GM12878 (cell line): ENCODE measurements at regions not wholly inside any gene's neighbourhood (a gene's known extent, or its start where the extent isn't known, plus 50 kb on each side); places are given as distances from the start of the nearest gene placed in this dataset.

ENCODE experiments used
- ATF7 ChIP-seq: fragments of 450-650 bp; IDR thresholded peaks from 2 replicates; pipeline ENCODE4 v1.6.1; 2016; ENCODE audit warnings: low read depth, mild to moderate bottlenecking
- CEBPB ChIP-seq, 2 experiments: fragments of 150-350 bp in 1 of 2; IDR thresholded peaks; 2 replicates each; pipeline ENCODE4 v1.6.1; 2012 to 2014; ENCODE audit warnings: low read depth in 2 of 2, low read length in 2 of 2, borderline replicate concordance in 1 of 2, inconsistent platforms in 1 of 2
- CHD2 ChIP-seq: IDR thresholded peaks from 2 replicates; pipeline ENCODE4 v1.6.1; 2011; ENCODE audit warnings: low read depth, low read length, improper control_type of control experiment, borderline replicate concordance
- EZH2 ChIP-seq: IDR thresholded peaks from 2 replicates; pipeline ENCODE4 v1.6.1; 2012; ENCODE audit warnings: low read depth, mild to moderate bottlenecking, control low read depth, inconsistent platforms, low read length, borderline replicate concordance; ENCODE audit not compliant: control insufficient read depth
- IRF4 ChIP-seq: IDR thresholded peaks from 2 replicates; pipeline ENCODE4 v1.6.1; 2011; ENCODE audit warnings: low read depth, low read length
- JUND ChIP-seq: IDR thresholded peaks from 2 replicates; pipeline ENCODE4 v1.6.1; 2012; ENCODE audit warnings: low read depth, mild to moderate bottlenecking, low read length, improper control_type of control experiment, moderate library complexity
- POLR2A ChIP-seq: IDR thresholded peaks from 2 replicates; pipeline ENCODE4 v1.6.1; 2011; ENCODE audit warnings: low read depth, mild to moderate bottlenecking, low read length
- SRF ChIP-seq, 2 experiments: IDR thresholded peaks; 2 replicates each; pipeline ENCODE4 v1.6.1; 2011; ENCODE audit warnings: low read depth in 2 of 2, low read length in 2 of 2, mild to moderate bottlenecking in 1 of 2, moderate library complexity in 1 of 2
- SUZ12 ChIP-seq: fragments of 200-600 bp; sonication (generic); IDR thresholded peaks from one replicate; pipeline ENCODE4 v1.6.1; 2018; ENCODE audit warnings: antibody characterized with exemption, mild to moderate bottlenecking; ENCODE audit not compliant: unreplicated experiment
- TF ChIP-seq, protein P1 (sequence below): IDR thresholded peaks from 2 replicates; pipeline ENCODE4 v1.6.1; 2011; ENCODE audit warnings: borderline replicate concordance, low read depth, mild to moderate bottlenecking, moderate library complexity, mixed read lengths, low read length; ENCODE audit not compliant: insufficient read depth; ENCODE audit errors: extremely low read length
- TF ChIP-seq, protein P2 (sequence below), 3 experiments: IDR thresholded peaks in 2 of 3; conservative IDR thresholded peaks in 1 of 3; 2 replicates each; pipeline ENCODE4 v1.5.1; 2011; ENCODE audit warnings: low read depth in 3 of 3, low read length in 3 of 3, mild to moderate bottlenecking in 3 of 3, control low read depth in 2 of 3, moderate library complexity in 2 of 3, inconsistent platforms in 1 of 3, mixed read lengths in 1 of 3; ENCODE audit not compliant: control insufficient read depth in 2 of 3, insufficient read depth in 1 of 3; ENCODE audit errors: extremely low read depth in 1 of 3

GRCh38 chr10:120172356-120172755, 279.8 kb downstream of the SEC23IP start:
- TF ChIP-seq CHD2 (no peak), JUND (no peak), POLR2A (no peak), EZH2 (no peak), CEBPB (IDR thresholded peaks at IDR 0.05; ENCODE audit: borderline replicate concordance in 1 of 2, low read depth in 2 of 2, low read length in 2 of 2) (no peak), IRF4 (no peak), SRF (IDR thresholded peaks at IDR 0.05; ENCODE audit: low read depth in 2 of 2, low read length in 2 of 2) (no peak), SUZ12 (no peak), ATF7 (no peak)
- TF ChIP-seq, protein P1, sequence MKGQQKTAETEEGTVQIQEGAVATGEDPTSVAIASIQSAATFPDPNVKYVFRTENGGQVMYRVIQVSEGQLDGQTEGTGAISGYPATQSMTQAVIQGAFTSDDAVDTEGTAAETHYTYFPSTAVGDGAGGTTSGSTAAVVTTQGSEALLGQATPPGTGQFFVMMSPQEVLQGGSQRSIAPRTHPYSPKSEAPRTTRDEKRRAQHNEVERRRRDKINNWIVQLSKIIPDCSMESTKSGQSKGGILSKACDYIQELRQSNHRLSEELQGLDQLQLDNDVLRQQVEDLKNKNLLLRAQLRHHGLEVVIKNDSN: no peak
- TF ChIP-seq, protein P2, sequence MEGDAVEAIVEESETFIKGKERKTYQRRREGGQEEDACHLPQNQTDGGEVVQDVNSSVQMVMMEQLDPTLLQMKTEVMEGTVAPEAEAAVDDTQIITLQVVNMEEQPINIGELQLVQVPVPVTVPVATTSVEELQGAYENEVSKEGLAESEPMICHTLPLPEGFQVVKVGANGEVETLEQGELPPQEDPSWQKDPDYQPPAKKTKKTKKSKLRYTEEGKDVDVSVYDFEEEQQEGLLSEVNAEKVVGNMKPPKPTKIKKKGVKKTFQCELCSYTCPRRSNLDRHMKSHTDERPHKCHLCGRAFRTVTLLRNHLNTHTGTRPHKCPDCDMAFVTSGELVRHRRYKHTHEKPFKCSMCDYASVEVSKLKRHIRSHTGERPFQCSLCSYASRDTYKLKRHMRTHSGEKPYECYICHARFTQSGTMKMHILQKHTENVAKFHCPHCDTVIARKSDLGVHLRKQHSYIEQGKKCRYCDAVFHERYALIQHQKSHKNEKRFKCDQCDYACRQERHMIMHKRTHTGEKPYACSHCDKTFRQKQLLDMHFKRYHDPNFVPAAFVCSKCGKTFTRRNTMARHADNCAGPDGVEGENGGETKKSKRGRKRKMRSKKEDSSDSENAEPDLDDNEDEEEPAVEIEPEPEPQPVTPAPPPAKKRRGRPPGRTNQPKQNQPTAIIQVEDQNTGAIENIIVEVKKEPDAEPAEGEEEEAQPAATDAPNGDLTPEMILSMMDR (IDR thresholded peaks at IDR 0.05 in 2 of 3, conservative IDR thresholded peaks at IDR 0.05 in 1 of 3; ENCODE audit: control insufficient read depth in 2 of 3, extremely low read depth in 1 of 3, insufficient read depth in 1 of 3, low read depth in 3 of 3, low read length in 3 of 3): no peak
